ENCODE measurements at regions not wholly inside any gene's neighbourhood (a gene's known extent, or its start where the extent isn't known, plus 50 kb on each side); places are given as distances from the start of the nearest gene placed in this dataset.

GRCh38 chr10:128704716-128705115, 578.5 kb upstream of the MKI67 start:
- DNase-seq (ENCODE audit: low read depth), result no peak
- H3K4me3 ChIP-seq (ENCODE audit: low read depth, low read length), result no peak overlapping the region
- TF ChIP-seq, protein P1, sequence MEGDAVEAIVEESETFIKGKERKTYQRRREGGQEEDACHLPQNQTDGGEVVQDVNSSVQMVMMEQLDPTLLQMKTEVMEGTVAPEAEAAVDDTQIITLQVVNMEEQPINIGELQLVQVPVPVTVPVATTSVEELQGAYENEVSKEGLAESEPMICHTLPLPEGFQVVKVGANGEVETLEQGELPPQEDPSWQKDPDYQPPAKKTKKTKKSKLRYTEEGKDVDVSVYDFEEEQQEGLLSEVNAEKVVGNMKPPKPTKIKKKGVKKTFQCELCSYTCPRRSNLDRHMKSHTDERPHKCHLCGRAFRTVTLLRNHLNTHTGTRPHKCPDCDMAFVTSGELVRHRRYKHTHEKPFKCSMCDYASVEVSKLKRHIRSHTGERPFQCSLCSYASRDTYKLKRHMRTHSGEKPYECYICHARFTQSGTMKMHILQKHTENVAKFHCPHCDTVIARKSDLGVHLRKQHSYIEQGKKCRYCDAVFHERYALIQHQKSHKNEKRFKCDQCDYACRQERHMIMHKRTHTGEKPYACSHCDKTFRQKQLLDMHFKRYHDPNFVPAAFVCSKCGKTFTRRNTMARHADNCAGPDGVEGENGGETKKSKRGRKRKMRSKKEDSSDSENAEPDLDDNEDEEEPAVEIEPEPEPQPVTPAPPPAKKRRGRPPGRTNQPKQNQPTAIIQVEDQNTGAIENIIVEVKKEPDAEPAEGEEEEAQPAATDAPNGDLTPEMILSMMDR (conservative IDR thresholded peaks at IDR 0.05; ENCODE audit: low read depth, low read length), result no peak

GRCh38 chr10:128708182-128708581, 582.0 kb upstream of the MKI67 start:
- DNase-seq (ENCODE audit: low read depth), result no peak
- no peak overlapping the region for H3K4me3 ChIP-seq (ENCODE audit: low read depth, low read length)
- TF ChIP-seq, protein P1 (conservative IDR thresholded peaks at IDR 0.05; ENCODE audit: low read depth, low read length), result no peak

GRCh38 chr10:128709686-128710085, 583.5 kb upstream of the MKI67 start:
- TF ChIP-seq, protein P1 (conservative IDR thresholded peaks at IDR 0.05; ENCODE audit: low read depth, low read length), result no peak
- no peak overlapping the region for H3K4me3 ChIP-seq (ENCODE audit: low read depth, low read length)
- DNase-seq (ENCODE audit: low read depth), result no peak

- no peak overlapping the region for H3K4me3 ChIP-seq (ENCODE audit: low read depth, low read length)
- TF ChIP-seq, protein P1 (conservative IDR thresholded peaks at IDR 0.05; ENCODE audit: low read depth, low read length), result no peak
- no peak for DNase-seq (ENCODE audit: low read depth)
Measured at GRCh38 chr10:128710098-128710797, 584.0 kb upstream of the MKI67 start.

DNA sequence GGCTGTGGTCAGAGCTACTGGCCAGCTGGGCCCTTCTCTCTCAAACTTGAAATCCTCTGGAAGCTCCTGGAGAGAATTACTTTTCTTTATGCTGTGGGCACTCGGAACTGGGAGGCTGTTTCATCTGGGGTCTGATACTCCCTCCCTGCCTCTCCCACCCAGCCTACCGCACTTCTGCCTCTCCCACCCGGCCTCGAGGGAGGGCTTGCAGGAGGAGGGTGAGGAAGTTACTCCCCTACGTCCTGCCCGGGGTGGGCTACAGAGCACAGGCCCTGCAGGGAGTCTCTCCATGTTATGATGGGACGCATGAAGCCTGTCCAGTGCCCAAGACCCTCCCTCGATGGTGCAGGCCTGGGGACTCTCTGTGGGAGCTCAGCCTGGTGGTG, 584.6 kb upstream of the MKI67 start:
- TF ChIP-seq, protein P1 (conservative IDR thresholded peaks at IDR 0.05; ENCODE audit: low read depth, low read length), result no peak
- no peak overlapping the region for H3K4me3 ChIP-seq (ENCODE audit: low read depth, low read length)
- no peak for DNase-seq (ENCODE audit: low read depth)

- no peak overlapping the region for H3K4me3 ChIP-seq (ENCODE audit: low read depth, low read length)
- DNase-seq (ENCODE audit: low read depth), result no peak
- TF ChIP-seq, protein P1 (conservative IDR thresholded peaks at IDR 0.05; ENCODE audit: low read depth, low read length), result no peak
Measured at GRCh38 chr10:128711806-128712205, 585.6 kb upstream of the MKI67 start.
